HepG2 (cell line): ENCODE measurements at regions not wholly inside any gene's neighbourhood (a gene's known extent, or its start where the extent isn't known, plus 50 kb on each side); places are given as distances from the start of the nearest gene placed in this dataset.

Experiments
- ATAC-seq: fragments of 200-7000 bp; cut with Tn5 transposase; 3 replicates; pipeline ENCODE4 v1.9.1; 2020; ENCODE audit warnings: mild to moderate bottlenecking, moderate library complexity
- BruUV-seq: library from RNA; stranded (reverse); fragments of 400-500 nt; replicated peaks from 2 replicates; lab custom pipeline; 2021; lab: Mats Ljungman, UMichigan
- CTCF ChIA-PET: fragments of 300-600 bp; formaldehyde crosslinking; extraction: SDS; loops from one replicate; lab custom pipeline; 2021; ENCODE audit warnings: low total read pairs, inconsistent platforms, low intra/inter-chr PET ratio; lab: Yijun Ruan, JAX
- POLR2A ChIA-PET: fragments of 350-600 bp; sonication (Branson Sonifier 250); formaldehyde crosslinking; loops from one replicate; lab custom pipeline; 2020; ENCODE audit warnings: antibody characterized with exemption, inconsistent platforms; lab: Yijun Ruan, JAX
- DNase-seq: peaks from one replicate; pipeline ENCODE4 v3.0.0-alpha.2; 2015; ENCODE audit warnings: low spot score
- FAIRE-seq: peaks from 3 replicates; lab custom pipeline; 2011; peaks lifted over from hg19 to GRCh38; lab: Jason Lieb, UNC
- H2AFZ ChIP-seq: one replicate; pipeline ENCODE4 v1.6.1; 2011; ENCODE audit warnings: low read length, inconsistent platforms
- H3K27ac ChIP-seq: fragments of 300-600 bp; 3 replicates; pipeline ENCODE4 v1.8.0; 2011; ENCODE audit warnings: mixed run types, mild to moderate bottlenecking, mixed read lengths, low read length, inconsistent platforms; ENCODE audit not compliant: insufficient read depth; ENCODE audit errors: extremely low read length
- H3K27me3 ChIP-seq, 2 experiments: fragments of 200-600 bp in 1 of 2; 2 replicates in 1 of 2; 3 replicates in 1 of 2; pipeline versions ENCODE4 v1.6.0 to v1.8.0; 2011; ENCODE audit warnings: low read length in 2 of 2, mild to moderate bottlenecking in 2 of 2, moderate library complexity in 2 of 2, inconsistent platforms in 1 of 2; ENCODE audit not compliant: insufficient read depth in 2 of 2, control insufficient read depth in 1 of 2
- H3K36me3 ChIP-seq, 2 experiments: fragments of 200-600 bp in 1 of 2; replicated peaks in 1 of 2; 2 replicates in 1 of 2; 3 replicates in 1 of 2; pipeline versions ENCODE4 v1.5.1 to v1.8.0; 2011; ENCODE audit warnings: low read length in 2 of 2, inconsistent platforms in 1 of 2; ENCODE audit not compliant: insufficient read depth in 2 of 2, control insufficient read depth in 1 of 2
- H3K4me1 ChIP-seq: 2 replicates; pipeline ENCODE4 v1.5.1; 2012; ENCODE audit warnings: low read length, inconsistent platforms; ENCODE audit not compliant: insufficient read depth
- H3K4me2 ChIP-seq: 2 replicates; pipeline ENCODE4 v1.6.0; 2011; ENCODE audit warnings: low read depth, low read length, inconsistent platforms
- H3K4me3 ChIP-seq, 3 experiments: fragments of 200-600 bp in 1 of 3; sonication (generic), shearing (Covaris generic) in 1 of 3; replicated peaks in 1 of 3; 2 replicates each; pipeline ENCODE4 v1.5.1; 2011 to 2016; ENCODE audit warnings: low read length in 3 of 3, inconsistent platforms in 2 of 3, low read depth in 2 of 3, mild to moderate bottlenecking in 2 of 3, control low read depth in 1 of 3, mixed read lengths in 1 of 3; ENCODE audit not compliant: insufficient read depth in 1 of 3
- H3K79me2 ChIP-seq: one replicate; pipeline ENCODE4 v1.6.1; 2011; ENCODE audit warnings: low read length, inconsistent platforms; ENCODE audit not compliant: insufficient read depth
- H3K9ac ChIP-seq: 2 replicates; pipeline ENCODE4 v1.6.0; 2011; ENCODE audit warnings: mild to moderate bottlenecking, low read depth, low read length, inconsistent platforms; ENCODE audit not compliant: insufficient read depth
- H3K9me3 ChIP-seq: 2 replicates; pipeline ENCODE4 v1.5.1; 2012; ENCODE audit warnings: mild to moderate bottlenecking, low read length
- H4K20me1 ChIP-seq: 2 replicates; pipeline ENCODE4 v1.6.0; 2011; ENCODE audit warnings: inconsistent platforms, mild to moderate bottlenecking, low read length, moderate library complexity; ENCODE audit not compliant: insufficient read depth
- ATRX ChIP-seq: sonication (generic); formaldehyde crosslinking; IDR thresholded peaks from 2 replicates; pipeline ENCODE4 v1.4.0; 2020; ENCODE audit warnings: missing genetic modification reagents, borderline replicate concordance
- ETV5 ChIP-seq: IDR thresholded peaks from 2 replicates; pipeline ENCODE4 v1.6.1; 2018; ENCODE audit warnings: missing biosample characterization, missing genetic modification reagents, inconsistent platforms, borderline replicate concordance
- HMG20B ChIP-seq: conservative IDR thresholded peaks from 2 replicates; pipeline ENCODE4 v1.6.1; 2016; ENCODE audit warnings: missing genetic modification reagents, missing compliant biosample characterization
- NFKB2 ChIP-seq: sonication (generic); formaldehyde crosslinking; IDR thresholded peaks from 2 replicates; pipeline ENCODE4 v1.4.0; 2020; ENCODE audit warnings: missing genetic modification reagents, borderline replicate concordance
- RORA ChIP-seq: sonication (generic); formaldehyde crosslinking; IDR thresholded peaks from 2 replicates; pipeline ENCODE4 v1.5.0; 2020; ENCODE audit warnings: mild to moderate bottlenecking, missing genetic modification reagents, moderate library complexity
- SMC3 ChIP-seq: IDR thresholded peaks from 2 replicates; pipeline ENCODE4 v1.6.1; 2011; ENCODE audit warnings: low read length, improper control_type of control experiment
- YY1 ChIP-seq: IDR thresholded peaks from 2 replicates; pipeline ENCODE4 v1.6.1; 2011; ENCODE audit warnings: low read length, low read depth, moderate library complexity, mild to moderate bottlenecking; ENCODE audit not compliant: insufficient read depth, insufficient replicate concordance
- ZNF468 ChIP-seq: sonication (generic); formaldehyde crosslinking; IDR thresholded peaks from 2 replicates; pipeline ENCODE4 v1.8.0; 2022; ENCODE audit warnings: mild to moderate bottlenecking, moderate library complexity, missing genetic modification reagents
- ZNF616 ChIP-seq: sonication (generic); formaldehyde crosslinking; IDR thresholded peaks from 2 replicates; pipeline ENCODE4 v1.5.0; 2020; ENCODE audit warnings: low read depth, mild to moderate bottlenecking, missing genetic modification reagents
- ZNF773 ChIP-seq: sonication (generic); formaldehyde crosslinking; IDR thresholded peaks from 2 replicates; pipeline ENCODE4 v1.4.0; 2020; ENCODE audit warnings: missing genetic modification reagents, borderline replicate concordance
- WGBS: methylation state at CpG from one replicate; pipeline ENCODE4 v1.1.6; 2017; ENCODE audit warnings: low lambda C conversion rate; 5-methylcytosine and 5-hydroxymethylcytosine counted together
- in situ Hi-C: cut with HindIII; loops from 2 replicates; pipeline ENCODE4 v1.10.0; 2017; ENCODE audit warnings: low pct_unique_long_range_greater_than_20kb; ENCODE audit not compliant: extremely low pct_ligation_motif_present
- intact Hi-C: fragments of 100-400 bp; cut with micrococcal nuclease; formaldehyde crosslinking; loops from one replicate; pipeline ENCODE4 v1.10.0; 2022; ENCODE audit not compliant: unreplicated experiment
- TF ChIP-seq, protein P1 (sequence below): sonication (generic); formaldehyde crosslinking; IDR thresholded peaks from 2 replicates; pipeline ENCODE4 v1.8.0; 2023; ENCODE audit warnings: mild to moderate bottlenecking, missing genetic modification reagents
- TF ChIP-seq, protein P2 (sequence below): sonication (generic); formaldehyde crosslinking; IDR thresholded peaks from 2 replicates; pipeline ENCODE4 v1.4.0; 2020; ENCODE audit warnings: missing genetic modification reagents
- TF ChIP-seq, protein P3 (sequence below): IDR thresholded peaks from 2 replicates; pipeline ENCODE4 v1.6.1; 2016; ENCODE audit warnings: low read depth, missing genetic modification reagents, missing compliant biosample characterization

DNA sequence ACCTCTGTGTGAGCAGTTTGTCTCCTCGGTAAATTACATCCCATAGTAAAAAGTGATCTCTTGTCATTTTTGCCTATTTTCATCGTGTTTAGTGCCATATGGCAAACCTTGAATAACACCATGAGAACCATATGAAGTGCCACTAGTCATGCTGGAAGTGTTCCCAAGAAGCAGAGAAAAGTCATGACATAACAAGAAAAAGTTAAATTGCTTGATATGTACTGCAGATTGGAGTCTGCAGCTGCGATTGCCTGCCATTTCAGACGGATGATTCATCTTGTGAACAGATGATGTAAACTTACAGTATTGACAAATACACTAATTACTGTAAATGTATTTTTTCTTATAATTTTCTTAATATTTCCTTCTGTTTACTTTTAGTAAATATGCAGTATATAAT is 846.7 kb downstream of the BCL11A start:
- Histone ChIP-seq H3K36me3 (no peaks in the 10 kb centered on the region), H4K20me1 (no peaks in the 10 kb centered on the region), H3K4me1 (no peaks in the 10 kb centered on the region), H3K4me3 (no peak overlapping the region), H3K4me2 (no peak overlapping the region), H3K27ac (no peak overlapping the region), H3K9ac (no peak overlapping the region), H3K9me3 (peaks cover 39% of the 10 kb centered on the region), H2AFZ (no peak overlapping the region), H3K79me2 (no peaks in the 10 kb centered on the region), H3K27me3 (no peaks in the 10 kb centered on the region)
- ATAC-seq (no peak), FAIRE-seq (no peak), DNase-seq (no peak)
- WGBS: 2% methylated on average over 4 of the region's 4 CpGs
- TF ChIP-seq RORA (no peak), ZNF773 (CRISPR knock-in tag) (no peak), ZNF468 (no peak), ATRX (CRISPR knock-in tag) (no peak), HMG20B (CRISPR knock-in tag) (no peak), NFKB2 (CRISPR knock-in tag) (no peak), ZNF616 (no peak), SMC3 (no peak), YY1 (no peak), ETV5 (CRISPR knock-in tag) (no peak)
- TF ChIP-seq, protein P1, sequence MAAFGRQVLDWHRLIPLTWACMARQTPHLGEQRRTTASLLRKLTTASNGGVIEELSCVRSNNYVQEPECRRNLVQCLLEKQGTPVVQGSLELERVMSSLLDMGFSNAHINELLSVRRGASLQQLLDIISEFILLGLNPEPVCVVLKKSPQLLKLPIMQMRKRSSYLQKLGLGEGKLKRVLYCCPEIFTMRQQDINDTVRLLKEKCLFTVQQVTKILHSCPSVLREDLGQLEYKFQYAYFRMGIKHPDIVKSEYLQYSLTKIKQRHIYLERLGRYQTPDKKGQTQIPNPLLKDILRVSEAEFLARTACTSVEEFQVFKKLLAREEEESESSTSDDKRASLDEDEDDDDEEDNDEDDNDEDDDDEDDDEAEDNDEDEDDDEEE (CRISPR knock-in tag): no peak
- TF ChIP-seq, protein P2, sequence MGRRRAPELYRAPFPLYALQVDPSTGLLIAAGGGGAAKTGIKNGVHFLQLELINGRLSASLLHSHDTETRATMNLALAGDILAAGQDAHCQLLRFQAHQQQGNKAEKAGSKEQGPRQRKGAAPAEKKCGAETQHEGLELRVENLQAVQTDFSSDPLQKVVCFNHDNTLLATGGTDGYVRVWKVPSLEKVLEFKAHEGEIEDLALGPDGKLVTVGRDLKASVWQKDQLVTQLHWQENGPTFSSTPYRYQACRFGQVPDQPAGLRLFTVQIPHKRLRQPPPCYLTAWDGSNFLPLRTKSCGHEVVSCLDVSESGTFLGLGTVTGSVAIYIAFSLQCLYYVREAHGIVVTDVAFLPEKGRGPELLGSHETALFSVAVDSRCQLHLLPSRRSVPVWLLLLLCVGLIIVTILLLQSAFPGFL (CRISPR knock-in tag): no peak
- TF ChIP-seq, protein P3, sequence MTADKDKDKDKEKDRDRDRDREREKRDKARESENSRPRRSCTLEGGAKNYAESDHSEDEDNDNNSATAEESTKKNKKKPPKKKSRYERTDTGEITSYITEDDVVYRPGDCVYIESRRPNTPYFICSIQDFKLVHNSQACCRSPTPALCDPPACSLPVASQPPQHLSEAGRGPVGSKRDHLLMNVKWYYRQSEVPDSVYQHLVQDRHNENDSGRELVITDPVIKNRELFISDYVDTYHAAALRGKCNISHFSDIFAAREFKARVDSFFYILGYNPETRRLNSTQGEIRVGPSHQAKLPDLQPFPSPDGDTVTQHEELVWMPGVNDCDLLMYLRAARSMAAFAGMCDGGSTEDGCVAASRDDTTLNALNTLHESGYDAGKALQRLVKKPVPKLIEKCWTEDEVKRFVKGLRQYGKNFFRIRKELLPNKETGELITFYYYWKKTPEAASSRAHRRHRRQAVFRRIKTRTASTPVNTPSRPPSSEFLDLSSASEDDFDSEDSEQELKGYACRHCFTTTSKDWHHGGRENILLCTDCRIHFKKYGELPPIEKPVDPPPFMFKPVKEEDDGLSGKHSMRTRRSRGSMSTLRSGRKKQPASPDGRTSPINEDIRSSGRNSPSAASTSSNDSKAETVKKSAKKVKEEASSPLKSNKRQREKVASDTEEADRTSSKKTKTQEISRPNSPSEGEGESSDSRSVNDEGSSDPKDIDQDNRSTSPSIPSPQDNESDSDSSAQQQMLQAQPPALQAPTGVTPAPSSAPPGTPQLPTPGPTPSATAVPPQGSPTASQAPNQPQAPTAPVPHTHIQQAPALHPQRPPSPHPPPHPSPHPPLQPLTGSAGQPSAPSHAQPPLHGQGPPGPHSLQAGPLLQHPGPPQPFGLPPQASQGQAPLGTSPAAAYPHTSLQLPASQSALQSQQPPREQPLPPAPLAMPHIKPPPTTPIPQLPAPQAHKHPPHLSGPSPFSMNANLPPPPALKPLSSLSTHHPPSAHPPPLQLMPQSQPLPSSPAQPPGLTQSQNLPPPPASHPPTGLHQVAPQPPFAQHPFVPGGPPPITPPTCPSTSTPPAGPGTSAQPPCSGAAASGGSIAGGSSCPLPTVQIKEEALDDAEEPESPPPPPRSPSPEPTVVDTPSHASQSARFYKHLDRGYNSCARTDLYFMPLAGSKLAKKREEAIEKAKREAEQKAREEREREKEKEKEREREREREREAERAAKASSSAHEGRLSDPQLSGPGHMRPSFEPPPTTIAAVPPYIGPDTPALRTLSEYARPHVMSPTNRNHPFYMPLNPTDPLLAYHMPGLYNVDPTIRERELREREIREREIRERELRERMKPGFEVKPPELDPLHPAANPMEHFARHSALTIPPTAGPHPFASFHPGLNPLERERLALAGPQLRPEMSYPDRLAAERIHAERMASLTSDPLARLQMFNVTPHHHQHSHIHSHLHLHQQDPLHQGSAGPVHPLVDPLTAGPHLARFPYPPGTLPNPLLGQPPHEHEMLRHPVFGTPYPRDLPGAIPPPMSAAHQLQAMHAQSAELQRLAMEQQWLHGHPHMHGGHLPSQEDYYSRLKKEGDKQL (CRISPR knock-in tag): no peak
- intact Hi-C loops (no loop called here), in situ Hi-C loops (no loop called here)
- ChIA-PET POLR2A (no interaction called here), CTCF (no interaction called here)
- no TSS peak for BruUV-seq
